ENCODE measurements at regions not wholly inside any gene's neighbourhood (a gene's known extent, or its start where the extent isn't known, plus 50 kb on each side); places are given as distances from the start of the nearest gene placed in this dataset.

DNA sequence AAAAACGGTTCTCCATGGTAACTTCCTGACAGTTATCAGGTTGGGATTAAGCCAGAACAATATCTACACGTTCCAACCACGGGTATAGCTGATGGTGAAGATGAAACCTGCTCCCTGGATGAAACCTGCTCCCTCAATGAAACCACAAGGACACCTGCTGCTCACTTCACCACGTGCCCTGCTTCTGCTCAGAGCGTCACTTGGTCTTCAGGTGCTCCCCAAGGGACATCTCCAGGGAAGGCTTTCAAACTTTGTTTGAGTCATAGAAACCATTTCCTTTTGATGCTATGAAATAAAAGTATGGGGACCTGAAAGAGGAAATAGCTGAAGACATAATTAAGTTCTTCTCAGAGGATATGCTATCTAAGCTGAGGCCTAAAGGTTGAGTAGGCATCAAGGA lies 242.4 kb downstream of the MED10 start:
- intact Hi-C loops (cut with DNase I, micrococcal nuclease) = no loop called here
- TF ChIP-seq, protein P1, sequence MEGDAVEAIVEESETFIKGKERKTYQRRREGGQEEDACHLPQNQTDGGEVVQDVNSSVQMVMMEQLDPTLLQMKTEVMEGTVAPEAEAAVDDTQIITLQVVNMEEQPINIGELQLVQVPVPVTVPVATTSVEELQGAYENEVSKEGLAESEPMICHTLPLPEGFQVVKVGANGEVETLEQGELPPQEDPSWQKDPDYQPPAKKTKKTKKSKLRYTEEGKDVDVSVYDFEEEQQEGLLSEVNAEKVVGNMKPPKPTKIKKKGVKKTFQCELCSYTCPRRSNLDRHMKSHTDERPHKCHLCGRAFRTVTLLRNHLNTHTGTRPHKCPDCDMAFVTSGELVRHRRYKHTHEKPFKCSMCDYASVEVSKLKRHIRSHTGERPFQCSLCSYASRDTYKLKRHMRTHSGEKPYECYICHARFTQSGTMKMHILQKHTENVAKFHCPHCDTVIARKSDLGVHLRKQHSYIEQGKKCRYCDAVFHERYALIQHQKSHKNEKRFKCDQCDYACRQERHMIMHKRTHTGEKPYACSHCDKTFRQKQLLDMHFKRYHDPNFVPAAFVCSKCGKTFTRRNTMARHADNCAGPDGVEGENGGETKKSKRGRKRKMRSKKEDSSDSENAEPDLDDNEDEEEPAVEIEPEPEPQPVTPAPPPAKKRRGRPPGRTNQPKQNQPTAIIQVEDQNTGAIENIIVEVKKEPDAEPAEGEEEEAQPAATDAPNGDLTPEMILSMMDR (IDR thresholded peaks at IDR 0.05) = no peak
- H3K4me1 ChIP-seq (ENCODE audit: low read depth) = no peaks in the 10 kb centered on the region
- H3K36me3 ChIP-seq (ENCODE audit: low read depth) = no peaks in the 10 kb centered on the region
- DNase-seq (no peak), ATAC-seq (no peak)
- no peaks in the 10 kb centered on the region for H3K9me3 ChIP-seq
- H3K4me3 ChIP-seq = no peak overlapping the region

DNA sequence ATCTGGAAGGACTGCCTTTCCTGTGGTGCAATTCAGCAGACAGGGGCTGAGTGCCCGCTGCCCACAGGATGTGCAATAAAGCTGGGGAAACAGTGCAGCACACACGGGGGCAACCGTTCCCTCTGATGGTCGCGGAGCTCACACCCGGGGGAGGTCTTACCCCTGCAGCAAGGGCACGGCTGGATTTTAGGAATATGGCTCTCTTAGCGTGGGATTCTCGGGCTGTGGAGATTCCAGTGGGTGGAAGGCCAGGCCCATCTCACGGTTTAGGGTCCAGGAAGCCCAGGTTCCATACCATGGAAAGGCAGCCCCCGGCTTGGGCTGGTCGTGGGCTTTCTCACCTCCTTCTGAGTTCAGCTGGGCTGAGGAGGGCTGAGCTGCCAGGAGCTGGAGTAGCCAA lies 244.1 kb downstream of the MED10 start:
- ATAC-seq (no peak), DNase-seq (no peak)
- no peaks in the 10 kb centered on the region for H3K36me3 ChIP-seq (ENCODE audit: low read depth)
- H3K9me3 ChIP-seq = no peaks in the 10 kb centered on the region
- intact Hi-C loops (cut with DNase I, micrococcal nuclease) = no loop called here
- no peaks in the 10 kb centered on the region for H3K4me1 ChIP-seq (ENCODE audit: low read depth)
- TF ChIP-seq, protein P1 (IDR thresholded peaks at IDR 0.05) = no peak
- no peak overlapping the region for H3K4me3 ChIP-seq

DNA sequence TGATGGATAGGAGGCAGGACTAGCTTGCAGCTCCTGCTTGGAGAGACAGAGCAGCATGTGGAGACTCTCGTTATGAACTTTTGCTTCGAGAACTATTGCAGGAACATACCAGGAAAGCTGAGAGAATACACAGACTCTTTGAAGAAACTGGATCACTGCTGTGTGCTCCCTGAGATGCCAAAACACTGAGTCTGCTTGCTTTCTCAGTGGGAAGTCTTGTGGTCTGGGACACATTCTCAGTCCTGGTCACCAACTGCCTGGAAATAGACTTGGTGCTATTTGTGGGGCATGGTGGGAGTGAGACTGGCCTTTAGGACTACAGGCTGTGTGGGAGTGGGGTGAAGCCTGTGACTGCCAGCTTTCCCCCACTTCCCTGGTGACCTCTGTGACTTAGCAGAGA lies 252.6 kb downstream of the MED10 start:
- peaks cover 19% of the 10 kb centered on the region for H3K9me3 ChIP-seq
- intact Hi-C loops (cut with DNase I, micrococcal nuclease) = no loop called here
- DNase-seq (no peak), ATAC-seq (no peak)
- no peaks in the 10 kb centered on the region for H3K4me1 ChIP-seq (ENCODE audit: low read depth)
- TF ChIP-seq, protein P1 (IDR thresholded peaks at IDR 0.05) = no peak
- H3K36me3 ChIP-seq (ENCODE audit: low read depth) = no peaks in the 10 kb centered on the region
- H3K4me3 ChIP-seq = no peak overlapping the region

DNA sequence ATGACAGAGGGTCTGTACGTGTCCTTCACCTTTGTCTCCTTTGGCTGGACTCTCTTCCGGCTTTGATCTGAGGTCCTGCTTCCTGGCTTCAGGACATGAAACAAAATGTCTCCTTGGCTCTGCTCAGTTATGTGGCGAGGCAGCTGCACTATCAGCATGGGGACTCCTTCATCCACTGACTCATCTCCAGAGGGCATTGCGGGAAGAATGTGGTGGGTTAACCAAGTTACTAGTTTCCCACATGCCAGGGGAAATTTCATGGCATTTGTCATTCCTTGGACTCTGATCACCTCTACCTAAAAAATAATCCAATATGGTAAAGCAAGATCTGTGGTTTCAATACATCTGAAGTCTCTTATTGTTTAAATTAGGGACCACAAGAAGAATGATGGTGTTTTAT lies 259.7 kb downstream of the MED10 start:
- Histone ChIP-seq H3K4me3 (no peak overlapping the region), H3K36me3 (ENCODE audit: low read depth) (no peaks in the 10 kb centered on the region), H3K4me1 (ENCODE audit: low read depth) (no peaks in the 10 kb centered on the region), H3K9me3 (peaks cover 5% of the 10 kb centered on the region)
- TF ChIP-seq, protein P1 (IDR thresholded peaks at IDR 0.05) = no peak
- intact Hi-C loops (cut with DNase I, micrococcal nuclease) = no loop called here
- ATAC-seq (no peak), DNase-seq (no peak)

DNA sequence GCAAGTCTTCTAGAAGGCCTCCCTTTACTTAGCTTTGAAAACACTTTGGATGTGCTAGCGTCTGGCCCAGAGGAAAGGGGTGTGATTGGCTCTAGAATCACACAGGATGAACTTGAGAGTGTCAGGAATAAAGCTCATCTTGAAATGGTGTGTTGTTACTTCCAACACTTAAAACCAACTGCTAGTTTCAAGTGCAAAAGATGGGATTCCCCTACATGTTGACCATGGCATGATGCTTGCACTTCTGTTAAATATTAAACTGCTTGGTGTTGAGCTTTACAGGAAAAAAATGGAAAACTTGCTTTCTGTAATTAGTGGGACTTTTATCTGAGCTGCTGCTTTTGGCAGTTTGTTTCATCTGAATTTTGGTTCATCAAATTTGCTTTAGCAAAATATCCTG lies 261.1 kb downstream of the MED10 start:
- Histone ChIP-seq H3K9me3 (no peaks in the 10 kb centered on the region), H3K4me3 (no peak overlapping the region), H3K4me1 (ENCODE audit: low read depth) (no peaks in the 10 kb centered on the region), H3K36me3 (ENCODE audit: low read depth) (no peaks in the 10 kb centered on the region)
- TF ChIP-seq, protein P1 (IDR thresholded peaks at IDR 0.05) = no peak
- no peak for DNase-seq
- intact Hi-C loops (cut with DNase I, micrococcal nuclease) = no loop called here
- ATAC-seq = no peak

DNA sequence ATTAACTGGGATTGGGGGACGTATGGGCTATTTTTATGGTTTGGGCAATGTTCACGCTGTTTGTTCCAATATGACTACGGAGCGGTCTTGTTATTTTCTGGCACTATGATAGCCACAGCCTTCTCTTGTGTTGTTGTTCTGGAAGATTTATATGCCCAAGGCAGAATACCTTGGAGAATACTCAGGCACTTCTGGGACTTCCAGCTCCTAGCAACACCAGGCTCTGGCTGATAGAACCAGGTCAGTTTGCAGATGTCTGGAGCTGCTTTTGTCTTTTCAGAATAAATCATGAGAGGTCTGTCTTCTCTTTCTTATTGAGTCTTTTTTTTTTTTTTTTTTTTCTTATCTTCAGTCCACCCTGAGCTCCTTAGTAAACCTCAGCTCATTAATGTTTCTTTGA lies 262.5 kb downstream of the MED10 start:
- TF ChIP-seq, protein P1 (IDR thresholded peaks at IDR 0.05) = no peak
- DNase-seq = no peak
- Histone ChIP-seq H3K36me3 (ENCODE audit: low read depth) (no peaks in the 10 kb centered on the region), H3K4me3 (no peak overlapping the region), H3K9me3 (no peaks in the 10 kb centered on the region), H3K4me1 (ENCODE audit: low read depth) (no peaks in the 10 kb centered on the region)
- intact Hi-C loops (cut with DNase I, micrococcal nuclease) = no loop called here
- ATAC-seq = no peak

All from mucosa of descending colon (tissue), 3 donors.